Stomach (tissue), 8 donors: ENCODE measurements at regions not wholly inside any gene's neighbourhood (a gene's known extent, or its start where the extent isn't known, plus 50 kb on each side); places are given as distances from the start of the nearest gene placed in this dataset.
"Not testable (repeated sequence)": the region's sequence is repeated elsewhere in the genome, so short reads cannot be mapped to it uniquely, and the experiment has no call there.

Experiments
- DNase-seq, 2 donors: peaks; one replicate each; pipeline versions ENCODE4 v3.0.0 to v3.0.0-alpha.2; 2013 to 2019
- H3K27ac ChIP-seq, 5 donors: fragments of 200-600 bp in 4 of 5; sonication (generic) in 4 of 5; one replicate each; pipeline ENCODE4 v1.5.1; 2013 to 2019; ENCODE audit warnings: mild to moderate bottlenecking in 1 of 5, moderate library complexity in 1 of 5
- H3K27me3 ChIP-seq, 3 donors: fragments of 200-600 bp; sonication (generic); one replicate each; pipeline ENCODE4 v1.5.1; 2017 to 2019; ENCODE audit warnings: mixed run types in 1 of 3
- H3K36me3 ChIP-seq, 4 donors: fragments of 200-600 bp; sonication (generic); 1 replicate in 3 of 4; 2 replicates in 1 of 4; pipeline ENCODE4 v1.5.1; 2016 to 2019
- H3K4me1 ChIP-seq, 4 donors: fragments of 200-600 bp; sonication (generic); one replicate each; pipeline ENCODE4 v1.5.1; 2016 to 2019
- H3K4me3 ChIP-seq, 4 donors: fragments of 200-600 bp; sonication (generic) in 3 of 4; one replicate each; pipeline ENCODE4 v1.5.1; 2016 to 2019; ENCODE audit warnings: mild to moderate bottlenecking in 1 of 4
- H3K9me3 ChIP-seq, 4 donors: fragments of 200-600 bp; sonication (generic); one replicate each; pipeline ENCODE4 v1.5.1; 2016 to 2019
- EP300 ChIP-seq: sonication (generic); formaldehyde crosslinking; IDR thresholded peaks from one replicate; pipeline ENCODE4 v1.6.1; 2017; ENCODE audit warnings: antibody characterized with exemption
- POLR2A ChIP-seq, 4 donors: fragments of 450-650 bp; IDR thresholded peaks; one replicate each; pipeline ENCODE4 v1.6.1; 2016; ENCODE audit warnings: antibody characterized with exemption in 4 of 4, control low read depth in 2 of 4, mild to moderate bottlenecking in 1 of 4, moderate library complexity in 1 of 4
- POLR2AphosphoS5 ChIP-seq, 3 donors: sonication (generic); formaldehyde crosslinking; IDR thresholded peaks; one replicate each; pipeline ENCODE4 v1.6.1; 2016; ENCODE audit warnings: antibody characterized with exemption in 3 of 3
- WGBS, 5 donors: extraction: QIAGEN DNeasy Blood & Tissue Kit in 3 of 5; methylation state at CpG; one replicate each; pipeline versions ENCODE4 v1.1.5 to v1.1.7; 2013 to 2018; 5-methylcytosine and 5-hydroxymethylcytosine counted together
- intact Hi-C: fragments of 100-400 bp; cut with DNase I; formaldehyde crosslinking; loops from one replicate; pipeline ENCODE4 v1.15.1; 2023; ENCODE audit warnings: low total_unique reads
- TF ChIP-seq, protein P1 (sequence below), 7 experiments: fragments of 450-650 bp in 4 of 7; fragments of 200-600 bp in 3 of 7; sonication (generic) in 3 of 7; IDR thresholded peaks; one replicate each; pipeline ENCODE4 v1.5.1; 2016 to 2019; ENCODE audit warnings: antibody characterized with exemption in 7 of 7, control low read depth in 2 of 7, mild to moderate bottlenecking in 1 of 7
- donor health status: healthy with polysubstance abuse.
- donor health status: Bipolar disorder and iron deficiency.
- donor health status: healthy.

DNA sequence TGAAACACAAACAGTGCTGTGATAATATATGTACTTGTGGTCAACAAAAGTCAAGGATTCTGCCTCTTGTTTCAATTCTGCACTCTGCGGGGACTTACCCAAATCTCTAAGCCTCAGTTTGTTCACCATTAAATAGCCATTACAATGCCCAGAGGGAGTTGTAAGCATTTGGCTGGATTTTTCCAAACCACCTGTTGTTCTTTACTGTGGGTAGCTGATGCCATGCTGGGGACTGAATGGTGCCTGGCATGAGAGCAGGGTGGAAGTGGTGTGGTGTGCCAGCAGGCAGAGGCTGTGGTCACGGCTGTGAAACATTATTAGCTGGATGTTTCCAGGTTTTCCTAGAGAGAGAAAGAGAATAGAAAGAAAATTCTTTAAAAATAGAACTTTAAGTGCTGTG lies 60.7 kb upstream of the PAK3 start:
- H3K27ac ChIP-seq: no peak overlapping the region
- no peaks in the 10 kb centered on the region for H3K4me1 ChIP-seq
- H3K4me3 ChIP-seq: no peak overlapping the region
- intact Hi-C loops: no loop called here
- no peak for DNase-seq
- WGBS, 5 donors: 70 to 100% (median 80%) methylated on average over 2 of the region's 2 CpGs
- no peaks in the 10 kb centered on the region for H3K9me3 ChIP-seq
- TF ChIP-seq POLR2A (IDR thresholded peaks at IDR 0.05) (no peak), EP300 (no peak), POLR2AphosphoS5 (IDR thresholded peaks at IDR 0.05) (no peak)
- TF ChIP-seq, protein P1, sequence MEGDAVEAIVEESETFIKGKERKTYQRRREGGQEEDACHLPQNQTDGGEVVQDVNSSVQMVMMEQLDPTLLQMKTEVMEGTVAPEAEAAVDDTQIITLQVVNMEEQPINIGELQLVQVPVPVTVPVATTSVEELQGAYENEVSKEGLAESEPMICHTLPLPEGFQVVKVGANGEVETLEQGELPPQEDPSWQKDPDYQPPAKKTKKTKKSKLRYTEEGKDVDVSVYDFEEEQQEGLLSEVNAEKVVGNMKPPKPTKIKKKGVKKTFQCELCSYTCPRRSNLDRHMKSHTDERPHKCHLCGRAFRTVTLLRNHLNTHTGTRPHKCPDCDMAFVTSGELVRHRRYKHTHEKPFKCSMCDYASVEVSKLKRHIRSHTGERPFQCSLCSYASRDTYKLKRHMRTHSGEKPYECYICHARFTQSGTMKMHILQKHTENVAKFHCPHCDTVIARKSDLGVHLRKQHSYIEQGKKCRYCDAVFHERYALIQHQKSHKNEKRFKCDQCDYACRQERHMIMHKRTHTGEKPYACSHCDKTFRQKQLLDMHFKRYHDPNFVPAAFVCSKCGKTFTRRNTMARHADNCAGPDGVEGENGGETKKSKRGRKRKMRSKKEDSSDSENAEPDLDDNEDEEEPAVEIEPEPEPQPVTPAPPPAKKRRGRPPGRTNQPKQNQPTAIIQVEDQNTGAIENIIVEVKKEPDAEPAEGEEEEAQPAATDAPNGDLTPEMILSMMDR (IDR thresholded peaks at IDR 0.05): no peak
- no peaks in the 10 kb centered on the region for H3K36me3 ChIP-seq
- no peaks in the 10 kb centered on the region for H3K27me3 ChIP-seq

GRCh38 chrX:111022998-111023397 lies 73.0 kb upstream of the PAK3 start:
- H3K4me1 ChIP-seq, intact Hi-C loops, H3K27me3 ChIP-seq, H3K27ac ChIP-seq, DNase-seq, H3K36me3 ChIP-seq, H3K4me3 ChIP-seq: not testable (repeated sequence)
- WGBS, 5 donors: 54 to 96% (median 86%) methylated on average over 1 of the region's 1 CpG; no CpG with 5 or more reads in 1 of the 5 donors
- peaks cover 0 to 31% (median 10%) of the 10 kb centered on the region in 4 donors for H3K9me3 ChIP-seq

GRCh38 chrX:111020283-111020682 lies 75.7 kb upstream of the PAK3 start:
- H3K4me1 ChIP-seq: no peaks in the 10 kb centered on the region
- TF ChIP-seq, protein P1 (IDR thresholded peaks at IDR 0.05): no peak
- H3K4me3 ChIP-seq: no peak overlapping the region
- H3K9me3 ChIP-seq: peaks cover 0 to 26% (median 10%) of the 10 kb centered on the region in 4 donors
- no peak overlapping the region for H3K27ac ChIP-seq
- DNase-seq: no peak
- peaks cover 0 to 5% (median 0%) of the 10 kb centered on the region in 3 donors for H3K27me3 ChIP-seq
- WGBS, 5 donors: 77 to 100% (median 89%) methylated on average over 1 of the region's 1 CpG
- H3K36me3 ChIP-seq: no peaks in the 10 kb centered on the region
- intact Hi-C loops: no loop called here

DNA sequence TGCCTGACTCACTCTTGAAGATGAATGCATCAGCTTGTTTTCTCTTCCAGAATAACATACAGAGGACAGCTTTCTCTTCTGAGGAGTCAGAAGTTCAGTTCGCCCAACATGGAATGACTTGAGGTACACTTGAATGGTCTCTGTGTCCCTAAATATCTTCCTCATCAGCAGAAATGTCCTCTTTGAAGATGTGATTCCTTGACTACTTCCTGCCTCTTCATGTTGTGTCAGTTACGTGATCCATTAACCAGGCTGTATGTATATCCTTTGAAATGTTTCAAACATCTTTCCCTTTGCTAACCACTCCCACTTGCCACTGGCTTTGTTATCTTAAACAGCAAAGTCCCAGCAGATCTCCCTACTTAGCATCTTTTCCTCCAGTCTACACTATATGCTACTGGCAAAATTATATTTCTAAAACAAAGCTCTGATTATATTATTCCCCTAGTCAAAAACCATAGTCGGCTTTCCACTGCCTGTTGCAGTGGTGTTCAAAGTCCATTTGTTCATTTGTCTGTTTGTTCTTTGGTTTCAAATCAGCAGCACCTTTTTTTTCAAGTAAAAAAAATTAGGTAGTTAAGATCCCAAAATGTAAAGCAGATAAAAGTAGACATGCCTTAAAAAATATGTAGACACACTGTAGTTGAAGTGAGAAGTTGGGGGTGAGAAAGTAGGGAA lies 82.1 kb upstream of the PAK3 start:
- intact Hi-C loops: no loop called here
- TF ChIP-seq POLR2A (IDR thresholded peaks at IDR 0.05) (no peak), EP300 (no peak), POLR2AphosphoS5 (IDR thresholded peaks at IDR 0.05) (no peak)
- TF ChIP-seq, protein P1 (IDR thresholded peaks at IDR 0.05): no peak
- no peak for DNase-seq
- H3K4me3 ChIP-seq: no peak overlapping the region
- no peaks in the 10 kb centered on the region for H3K9me3 ChIP-seq
- no peak overlapping the region for H3K27ac ChIP-seq
- peaks cover 0 to 5% (median 0%) of the 10 kb centered on the region in 3 donors for H3K27me3 ChIP-seq
- no peaks in the 10 kb centered on the region for H3K36me3 ChIP-seq
- 39 to 57% (median 45%) methylated on average over 3 of the region's 3 CpGs for WGBS, 5 donors
- no peaks in the 10 kb centered on the region for H3K4me1 ChIP-seq

GRCh38 chrX:111010111-111010510 lies 85.9 kb upstream of the PAK3 start:
- H3K36me3 ChIP-seq: no peaks in the 10 kb centered on the region

More at GRCh38 chrX:111010111-111010510, 85.9 kb upstream of the PAK3 start:
- WGBS, 5 donors: 53 to 60% (median 56%) methylated on average over 3 of the region's 3 CpGs
- no peaks in the 10 kb centered on the region for H3K9me3 ChIP-seq
- H3K27ac ChIP-seq: no peak overlapping the region
- no peak for TF ChIP-seq EP300
- TF ChIP-seq, protein P1 (IDR thresholded peaks at IDR 0.05): no peak
- TF ChIP-seq POLR2A (IDR thresholded peaks at IDR 0.05): no peak
- TF ChIP-seq POLR2AphosphoS5 (IDR thresholded peaks at IDR 0.05): no peak
- H3K27me3 ChIP-seq: no peaks in the 10 kb centered on the region
- no peak overlapping the region for H3K4me3 ChIP-seq
- H3K4me1 ChIP-seq: no peaks in the 10 kb centered on the region
- no peak for DNase-seq
- intact Hi-C loops: no loop called here
